Right lung (tissue), 2 donors: ENCODE measurements at regions not wholly inside any gene's neighbourhood (a gene's known extent, or its start where the extent isn't known, plus 50 kb on each side); places are given as distances from the start of the nearest gene placed in this dataset.
"Not testable (repeated sequence)": the region's sequence is repeated elsewhere in the genome, so short reads cannot be mapped to it uniquely, and the experiment has no call there.

Experiments
- DNase-seq, 2 donors: peaks; one replicate each; pipeline ENCODE4 v3.0.0-alpha.2; 2013

- no peak for DNase-seq
Observed at GRCh38 chr6:152811785-152812184, 61.2 kb downstream of the VIP start.

GRCh38 chr6:152815230-152815872, 64.8 kb downstream of the VIP start:
- no peak for DNase-seq

- DNase-seq, result no peak
Observed at GRCh38 chr6:152816055-152816454, 65.5 kb downstream of the VIP start.

- no peak for DNase-seq
Observed at GRCh38 chr6:152821525-152821924, 70.9 kb downstream of the VIP start.

- no peak for DNase-seq
Observed at GRCh38 chr6:152824666-152825065, 74.1 kb downstream of the VIP start.

- no peak for DNase-seq
Observed at GRCh38 chr6:152828431-152828830, 77.8 kb downstream of the VIP start.

GRCh38 chr6:152834366-152834765, 83.8 kb downstream of the VIP start:
- not testable (repeated sequence) for DNase-seq

- no peak for DNase-seq
Observed at GRCh38 chr6:152836523-152836922, 85.9 kb downstream of the VIP start.

GRCh38 chr6:152845421-152845820, 94.8 kb downstream of the VIP start:
- no peak for DNase-seq

- DNase-seq, result no peak
Observed at GRCh38 chr6:152846825-152847224, 96.2 kb downstream of the VIP start.

- DNase-seq, result no peak
Observed at GRCh38 chr6:152848919-152849318, 98.3 kb downstream of the VIP start.

- no peak for DNase-seq
Observed at GRCh38 chr6:152854086-152854795, 103.6 kb downstream of the VIP start.

- no peak for DNase-seq
Observed at GRCh38 chr6:152858141-152858540, 107.5 kb downstream of the VIP start.

GRCh38 chr6:152859225-152859624, 108.6 kb downstream of the VIP start:
- DNase-seq, result no peak

- peak; percentile 21 to 48 for DNase-seq
Observed at GRCh38 chr6:152863618-152864326, 113.2 kb downstream of the VIP start.

GRCh38 chr6:152874267-152874666, 108.6 kb downstream of the FBXO5 start:
- DNase-seq, result no peak

- DNase-seq, result no peak
Observed at GRCh38 chr6:152874846-152875568, 107.8 kb downstream of the FBXO5 start.

GRCh38 chr6:152879681-152880080, 103.2 kb downstream of the FBXO5 start:
- DNase-seq, result no peak

- DNase-seq, result no peak
Observed at GRCh38 chr6:152893187-152893586, 89.7 kb downstream of the FBXO5 start.

- DNase-seq, result no peak
Observed at GRCh38 chr6:152896923-152897322, 85.9 kb downstream of the FBXO5 start.

- DNase-seq, result peak in 1 of 2 donors; percentile 18
Observed at GRCh38 chr6:152897807-152898399, 84.9 kb downstream of the FBXO5 start.

GRCh38 chr6:152904678-152905077, 78.2 kb downstream of the FBXO5 start:
- no peak for DNase-seq
